MCF 10A (cell line): ENCODE measurements at regions not wholly inside any gene's neighbourhood (a gene's known extent, or its start where the extent isn't known, plus 50 kb on each side); places are given as distances from the start of the nearest gene placed in this dataset.

Source experiments
- BruUV-seq: library from RNA; stranded (reverse); fragments of 400-500 nt; replicated peaks from 2 replicates; lab custom pipeline; 2021; lab: Mats Ljungman, UMichigan
- CTCF ChIA-PET: fragments of 300-600 bp; sonication (Branson Sonifier 250); formaldehyde crosslinking; extraction: SDS; loops from one replicate; lab custom pipeline; 2021; ENCODE audit warnings: antibody characterized with exemption, inconsistent platforms; lab: Yijun Ruan, JAX
- POLR2A ChIA-PET: fragments of 300-600, 350-650 bp; sonication (Branson Sonifier 250); formaldehyde crosslinking; extraction: SDS; loops from one replicate; lab custom pipeline; 2020; ENCODE audit warnings: antibody characterized with exemption, inconsistent platforms; lab: Yijun Ruan, JAX
- DNase-seq: peaks from one replicate; pipeline ENCODE4 v3.0.0-alpha.2; 2018; ENCODE audit not compliant: unreplicated experiment
- H3K27ac Mint-ChIP-seq: one replicate; pipeline ENCODE4 v1.8.0; 2022; ENCODE audit warnings: mild to moderate bottlenecking, low read depth, mixed read lengths; ENCODE audit not compliant: unreplicated experiment
- H3K27me3 Mint-ChIP-seq: one replicate; pipeline ENCODE4 v1.8.0; 2022; ENCODE audit warnings: mixed read lengths; ENCODE audit not compliant: insufficient read depth, unreplicated experiment
- H3K36me3 Mint-ChIP-seq: one replicate; pipeline ENCODE4 v1.8.0; 2022; ENCODE audit warnings: mild to moderate bottlenecking, moderate library complexity, mixed read lengths; ENCODE audit not compliant: insufficient read depth, unreplicated experiment
- H3K4me1 Mint-ChIP-seq: one replicate; pipeline ENCODE4 v1.8.0; 2022; ENCODE audit warnings: mixed read lengths; ENCODE audit not compliant: insufficient read depth, unreplicated experiment
- H3K4me3 Mint-ChIP-seq: one replicate; pipeline ENCODE4 v1.8.0; 2022; ENCODE audit warnings: mild to moderate bottlenecking, moderate library complexity, mixed read lengths; ENCODE audit not compliant: unreplicated experiment
- H3K9me3 Mint-ChIP-seq: one replicate; pipeline ENCODE4 v1.8.0; 2022; ENCODE audit warnings: mixed read lengths; ENCODE audit not compliant: unreplicated experiment
- CTCF ChIP-seq: fragments of 200-600 bp; IDR thresholded peaks from one replicate; pipeline ENCODE4 v1.8.0; 2022; ENCODE audit warnings: antibody characterized with exemption, mild to moderate bottlenecking; ENCODE audit not compliant: unreplicated experiment
- intact Hi-C: fragments of 100-400 bp; cut with micrococcal nuclease; formaldehyde crosslinking; loops from 2 replicates; pipeline ENCODE4 v1.14.1; 2022

- Mint-ChIP-seq H3K4me1 (peaks cover 27% of the 10 kb centered on the region), H3K27ac (no peak overlapping the region)
- no TSS peak for BruUV-seq
Measured at GRCh38 chr2:43164686-43165085, 61.7 kb downstream of the ZFP36L2 start.

GRCh38 chr2:43163584-43164270 is 62.7 kb downstream of the ZFP36L2 start:
- peak overlapping the region; percentile 43 for H3K27ac Mint-ChIP-seq
- BruUV-seq: no TSS peak
- H3K9me3 Mint-ChIP-seq: no peaks in the 10 kb centered on the region
- no peak for DNase-seq
- ChIA-PET POLR2A (interaction anchor here (0.7 to 1.2 kb wide), 2 partner anchors 14 to 32 kb away, joined by 3 to 4 read pairs; no protein-coding TSS in a partner anchor), CTCF (interaction anchor here (0.6 to 0.8 kb wide), 4 partner anchors 11 to 378 kb away, joined by 3 to 6 read pairs (median 5); no protein-coding TSS in a partner anchor)
- no peaks in the 10 kb centered on the region for H3K36me3 Mint-ChIP-seq
- intact Hi-C loops: no loop called here
- H3K4me1 Mint-ChIP-seq: peaks cover 29% of the 10 kb centered on the region
- no peak overlapping the region for H3K4me3 Mint-ChIP-seq
- no peak for TF ChIP-seq CTCF
- H3K27me3 Mint-ChIP-seq: no peaks in the 10 kb centered on the region

More at GRCh38 chr2:43164686-43165085, 61.7 kb downstream of the ZFP36L2 start:
- Mint-ChIP-seq H3K36me3 (no peaks in the 10 kb centered on the region), H3K27me3 (no peaks in the 10 kb centered on the region), H3K4me3 (no peak overlapping the region), H3K9me3 (no peaks in the 10 kb centered on the region)
- TF ChIP-seq CTCF: no peak
- ChIA-PET POLR2A (interaction anchor here (0.6 kb wide), 1 partner anchor 148 kb away, joined by 3 read pairs; no protein-coding TSS in a partner anchor), CTCF (interaction anchor here (0.6 kb wide), 1 partner anchor 377 kb away, joined by 5 read pairs; no protein-coding TSS in a partner anchor)
- intact Hi-C loops: loop anchor here (5.0 kb wide), 1 partner anchor 32 kb away; no protein-coding TSS in a partner anchor
- DNase-seq: no peak

- intact Hi-C loops: no loop called here
- Mint-ChIP-seq H3K9me3 (no peaks in the 10 kb centered on the region), H3K4me3 (no peak overlapping the region), H3K4me1 (peaks cover 35% of the 10 kb centered on the region), H3K27me3 (no peaks in the 10 kb centered on the region), H3K27ac (no peak overlapping the region), H3K36me3 (no peaks in the 10 kb centered on the region)
- no TSS peak for BruUV-seq
- CTCF ChIA-PET: interaction anchor here (0.5 to 1.2 kb wide), 4 partner anchors 9 to 125 kb away, joined by 3 to 6 read pairs (median 4); no protein-coding TSS in a partner anchor
- no peak for TF ChIP-seq CTCF
- POLR2A ChIA-PET: interaction anchor here (0.6 to 0.9 kb wide), 3 partner anchors 59 to 327 kb away, joined by 3 read pairs; no protein-coding TSS in a partner anchor
- DNase-seq: no peak
Measured at GRCh38 chr2:43162511-43162776, 64.0 kb downstream of the ZFP36L2 start.

GRCh38 chr2:43161650-43162510 is 64.5 kb downstream of the ZFP36L2 start:
- H3K27me3 Mint-ChIP-seq: no peaks in the 10 kb centered on the region
- no peak overlapping the region for H3K4me3 Mint-ChIP-seq
- DNase-seq: no peak
- intact Hi-C loops: no loop called here
- peaks cover 38% of the 10 kb centered on the region for H3K4me1 Mint-ChIP-seq
- CTCF ChIA-PET: interaction anchor here (0.5 to 1.2 kb wide), 4 partner anchors 10 to 124 kb away, joined by 3 to 6 read pairs (median 4); no protein-coding TSS in a partner anchor
- no peaks in the 10 kb centered on the region for H3K36me3 Mint-ChIP-seq
- H3K9me3 Mint-ChIP-seq: no peaks in the 10 kb centered on the region
- H3K27ac Mint-ChIP-seq: no peak overlapping the region
- no TSS peak for BruUV-seq
- POLR2A ChIA-PET: interaction anchor here (0.6 to 0.9 kb wide), 3 partner anchors 60 to 327 kb away, joined by 3 read pairs; no protein-coding TSS in a partner anchor
- no peak for TF ChIP-seq CTCF
